Neural crest cell (in vitro differentiated cells): ENCODE measurements at regions not wholly inside any gene's neighbourhood (a gene's known extent, or its start where the extent isn't known, plus 50 kb on each side); places are given as distances from the start of the nearest gene placed in this dataset.
A peak's percentile ranks its signal among the peaks of the same experiment; 100 is the strongest.
"Not testable (repeated sequence)": the region's sequence is repeated elsewhere in the genome, so short reads cannot be mapped to it uniquely, and the experiment has no call there.

ENCODE experiments used
- DNase-seq: peaks from one replicate; pipeline ENCODE4 v3.0.0; 2021; ENCODE audit warnings: low read depth, mixed read lengths, low spot score
- H3K27ac Mint-ChIP-seq: one replicate; pipeline ENCODE4 v1.8.0; 2021; ENCODE audit warnings: mild to moderate bottlenecking, mixed read lengths; ENCODE audit not compliant: unreplicated experiment
- H3K27me3 Mint-ChIP-seq: 2 replicates; pipeline ENCODE4 v1.8.0; 2021; ENCODE audit warnings: low read depth, mild to moderate bottlenecking, mixed read lengths
- H3K36me3 Mint-ChIP-seq: 2 replicates; pipeline ENCODE4 v1.8.0; 2021; ENCODE audit warnings: low read depth, mild to moderate bottlenecking, mixed read lengths
- H3K4me1 Mint-ChIP-seq: 2 replicates; pipeline ENCODE4 v1.8.0; 2021; ENCODE audit warnings: mixed read lengths
- H3K4me3 Mint-ChIP-seq: one replicate; pipeline ENCODE4 v1.8.0; 2021; ENCODE audit warnings: mild to moderate bottlenecking, mixed read lengths
- H3K9me3 Mint-ChIP-seq: 2 replicates; pipeline ENCODE4 v1.8.0; 2021; ENCODE audit warnings: mixed read lengths
- CTCF ChIP-seq: fragments of 200-600 bp; sonication (generic); conservative IDR thresholded peaks from 2 replicates; pipeline ENCODE4 v1.5.0; 2021; ENCODE audit warnings: antibody characterized with exemption, mild to moderate bottlenecking

- Mint-ChIP-seq H3K4me3 (no peak overlapping the region), H3K27ac (no peak overlapping the region), H3K36me3 (peaks cover 2% of the 10 kb centered on the region), H3K4me1 (peaks cover 18% of the 10 kb centered on the region), H3K27me3 (no peaks in the 10 kb centered on the region), H3K9me3 (peaks cover 4% of the 10 kb centered on the region)
- no peak for DNase-seq
- TF ChIP-seq CTCF: no peak
Observed at GRCh38 chr9:86613943-86614342, 259.7 kb upstream of the TUT7 start.

DNA sequence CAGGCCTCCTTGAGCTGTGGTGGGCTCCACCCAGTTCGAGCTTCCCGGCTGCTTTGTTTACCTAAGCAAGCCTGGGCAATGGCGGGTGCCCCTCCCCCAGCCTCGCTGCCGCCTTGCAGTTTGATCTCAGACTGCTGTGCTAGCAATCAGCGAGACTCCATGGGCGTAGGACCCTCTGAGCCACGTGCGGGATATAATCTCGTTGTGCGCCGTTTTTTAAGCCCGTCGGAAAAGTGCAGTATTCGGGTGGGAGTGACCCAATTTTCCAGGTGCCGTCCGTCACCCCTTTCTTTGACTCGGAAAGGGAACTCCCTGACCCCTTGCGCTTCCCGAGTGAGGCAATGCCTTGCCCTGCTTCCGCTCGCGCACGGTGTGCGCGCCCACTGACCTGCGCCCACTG is 257.3 kb upstream of the TUT7 start:
- not testable (repeated sequence) for H3K27me3 Mint-ChIP-seq, H3K36me3 Mint-ChIP-seq, DNase-seq, H3K9me3 Mint-ChIP-seq
- H3K4me1 Mint-ChIP-seq: peaks cover 18% of the 10 kb centered on the region
- peak overlapping the region; percentile 59 for H3K4me3 Mint-ChIP-seq
- H3K27ac Mint-ChIP-seq: peak overlapping the region; percentile 92

DNA sequence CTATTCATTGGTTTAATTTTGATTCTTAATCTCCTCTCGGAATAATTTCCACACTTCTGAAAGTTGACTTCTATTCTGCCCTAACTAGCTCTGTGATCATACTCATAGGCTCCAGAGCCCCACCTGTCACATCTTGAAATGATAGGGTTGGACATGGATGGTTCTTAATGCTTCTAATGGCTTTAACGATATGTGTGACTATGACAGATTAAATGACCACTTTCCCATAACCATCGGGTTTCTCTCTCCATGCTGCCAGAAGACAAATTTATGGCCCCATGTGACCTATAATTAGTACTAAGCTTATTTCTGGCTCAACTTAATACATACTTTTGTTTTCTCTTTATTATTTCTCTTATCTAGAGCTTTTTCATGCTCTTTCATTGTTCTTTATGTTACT is 251.1 kb upstream of the TUT7 start:
- Mint-ChIP-seq H3K27me3 (no peaks in the 10 kb centered on the region), H3K4me1 (peaks cover 22% of the 10 kb centered on the region), H3K36me3 (no peaks in the 10 kb centered on the region), H3K27ac (no peak overlapping the region), H3K4me3 (no peak overlapping the region), H3K9me3 (no peaks in the 10 kb centered on the region)
- no peak for TF ChIP-seq CTCF
- no peak for DNase-seq

GRCh38 chr9:86604741-86605140 is 250.5 kb upstream of the TUT7 start:
- no peak for TF ChIP-seq CTCF
- Mint-ChIP-seq H3K4me3 (no peak overlapping the region), H3K36me3 (no peaks in the 10 kb centered on the region), H3K27me3 (no peaks in the 10 kb centered on the region), H3K4me1 (peaks cover 27% of the 10 kb centered on the region), H3K9me3 (no peaks in the 10 kb centered on the region), H3K27ac (no peak overlapping the region)
- no peak for DNase-seq

GRCh38 chr9:86602715-86603114 is 248.5 kb upstream of the TUT7 start:
- no peak for TF ChIP-seq CTCF
- DNase-seq: no peak
- Mint-ChIP-seq H3K4me1 (peaks cover 43% of the 10 kb centered on the region), H3K36me3 (no peaks in the 10 kb centered on the region), H3K4me3 (no peak overlapping the region), H3K27ac (no peak overlapping the region), H3K27me3 (no peaks in the 10 kb centered on the region), H3K9me3 (no peaks in the 10 kb centered on the region)

DNA sequence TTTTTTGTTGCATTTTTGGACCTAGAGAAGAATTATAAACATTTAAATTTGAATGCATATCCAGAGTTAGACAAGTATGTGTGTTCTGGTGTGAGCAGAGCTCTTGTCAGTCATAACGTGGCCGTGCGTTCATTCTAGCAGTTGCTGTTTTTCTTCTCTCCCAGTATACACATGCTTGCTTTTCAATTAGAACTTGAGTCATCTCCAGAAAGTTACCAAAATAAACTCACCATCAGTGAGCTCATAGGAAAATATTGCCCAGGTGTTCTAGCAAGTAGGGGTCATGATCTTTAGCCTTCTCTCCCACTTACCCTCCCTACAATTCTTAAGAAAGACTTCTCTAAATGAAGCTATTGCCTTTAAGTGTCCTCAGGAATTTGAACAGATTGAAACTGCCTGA is 247.5 kb upstream of the TUT7 start:
- Mint-ChIP-seq H3K4me3 (no peak overlapping the region), H3K27me3 (no peaks in the 10 kb centered on the region)

More for the DNA sequence above, 247.5 kb upstream of the TUT7 start:
- Mint-ChIP-seq H3K36me3 (no peaks in the 10 kb centered on the region), H3K9me3 (no peaks in the 10 kb centered on the region), H3K27ac (no peak overlapping the region), H3K4me1 (peaks cover 43% of the 10 kb centered on the region)
- no peak for TF ChIP-seq CTCF
- no peak for DNase-seq
